Muscle of leg (tissue), 3 donors: ENCODE measurements at regions not wholly inside any gene's neighbourhood (a gene's known extent, or its start where the extent isn't known, plus 50 kb on each side); places are given as distances from the start of the nearest gene placed in this dataset.

Experiments used
- DNase-seq: peaks from one replicate; pipeline ENCODE4 v3.0.0; 2013
- H3K27ac ChIP-seq: one replicate; pipeline ENCODE4 v1.5.1; 2013; ENCODE audit warnings: mild to moderate bottlenecking, low read length, control low read depth
- H3K27me3 ChIP-seq: one replicate; pipeline ENCODE4 v1.6.1; 2013; ENCODE audit warnings: low read length; ENCODE audit not compliant: control insufficient read depth, insufficient read depth
- H3K36me3 ChIP-seq: one replicate; pipeline ENCODE4 v1.6.1; 2013; ENCODE audit warnings: low read length; ENCODE audit not compliant: control insufficient read depth, insufficient read depth
- H3K4me1 ChIP-seq: one replicate; pipeline ENCODE4 v1.6.1; 2013; ENCODE audit warnings: low read length; ENCODE audit not compliant: control insufficient read depth, insufficient read depth
- H3K4me3 ChIP-seq: one replicate; pipeline ENCODE4 v1.5.1; 2013; ENCODE audit warnings: low read length, control low read depth
- H3K9me3 ChIP-seq: replicated peaks from 2 replicates; pipeline ENCODE4 v1.6.1; 2013; ENCODE audit warnings: low read depth, low read length; ENCODE audit not compliant: control insufficient read depth
- WGBS: methylation state at CpG from one replicate; pipeline ENCODE4 v1.1.5; 2013; ENCODE audit warnings: missing lambda C conversion rate; ENCODE audit not compliant: insufficient coverage; 5-methylcytosine and 5-hydroxymethylcytosine counted together

- Histone ChIP-seq H3K27ac (no peak overlapping the region), H3K9me3 (no peaks in the 10 kb centered on the region), H3K36me3 (no peaks in the 10 kb centered on the region)
Observed at GRCh38 chr4:31545330-31545729, 825.2 kb downstream of the PCDH7 start.

GRCh38 chr4:31545755-31546154, 825.6 kb downstream of the PCDH7 start:
- WGBS: no CpG with 5 or more reads among the region's 1 CpG
- peak; percentile 1 for DNase-seq
- Histone ChIP-seq H3K4me1 (no peaks in the 10 kb centered on the region), H3K36me3 (no peaks in the 10 kb centered on the region), H3K27ac (no peak overlapping the region), H3K9me3 (no peaks in the 10 kb centered on the region), H3K4me3 (no peak overlapping the region), H3K27me3 (no peaks in the 10 kb centered on the region)

More at GRCh38 chr4:31545330-31545729, 825.2 kb downstream of the PCDH7 start:
- DNase-seq: no peak
- no peak overlapping the region for H3K4me3 ChIP-seq
- no peaks in the 10 kb centered on the region for H3K4me1 ChIP-seq
- no peaks in the 10 kb centered on the region for H3K27me3 ChIP-seq

GRCh38 chr4:31548021-31548420, 827.9 kb downstream of the PCDH7 start:
- H3K27me3 ChIP-seq: no peaks in the 10 kb centered on the region
- H3K36me3 ChIP-seq: no peaks in the 10 kb centered on the region
- H3K4me3 ChIP-seq: no peak overlapping the region
- DNase-seq: peak; percentile 80
- H3K4me1 ChIP-seq: no peaks in the 10 kb centered on the region
- no peak overlapping the region for H3K27ac ChIP-seq
- WGBS: no CpG with 5 or more reads among the region's 2 CpGs
- H3K9me3 ChIP-seq: no peaks in the 10 kb centered on the region

- DNase-seq: peak; percentile 10
- peak overlapping the region; percentile 6 for H3K27ac ChIP-seq
- 27% methylated on average over 1 of the region's 2 CpGs for WGBS
- no peak overlapping the region for H3K4me3 ChIP-seq
- H3K9me3 ChIP-seq: no peaks in the 10 kb centered on the region
- no peaks in the 10 kb centered on the region for H3K27me3 ChIP-seq
- no peaks in the 10 kb centered on the region for H3K36me3 ChIP-seq
- H3K4me1 ChIP-seq: no peaks in the 10 kb centered on the region
Observed at GRCh38 chr4:31548823-31549222, 828.7 kb downstream of the PCDH7 start.

- DNase-seq: no peak
- 100% methylated on average over 1 of the region's 1 CpG for WGBS
Observed at GRCh38 chr4:31549256-31549655, 829.1 kb downstream of the PCDH7 start.

GRCh38 chr4:31557437-31557836, 837.3 kb downstream of the PCDH7 start:
- DNase-seq: no peak
- no peaks in the 10 kb centered on the region for H3K9me3 ChIP-seq
- H3K4me1 ChIP-seq: no peaks in the 10 kb centered on the region
- H3K27me3 ChIP-seq: no peaks in the 10 kb centered on the region
- H3K27ac ChIP-seq: no peak overlapping the region
- no CpG with 5 or more reads among the region's 2 CpGs for WGBS
- H3K4me3 ChIP-seq: no peak overlapping the region
- no peaks in the 10 kb centered on the region for H3K36me3 ChIP-seq

More at GRCh38 chr4:31549256-31549655, 829.1 kb downstream of the PCDH7 start:
- no peaks in the 10 kb centered on the region for H3K36me3 ChIP-seq
- H3K27ac ChIP-seq: peak overlapping the region; percentile 6
- no peak overlapping the region for H3K4me3 ChIP-seq
- H3K4me1 ChIP-seq: no peaks in the 10 kb centered on the region
- H3K9me3 ChIP-seq: no peaks in the 10 kb centered on the region
- H3K27me3 ChIP-seq: no peaks in the 10 kb centered on the region

- Histone ChIP-seq H3K4me3 (no peak overlapping the region), H3K4me1 (no peaks in the 10 kb centered on the region), H3K9me3 (no peaks in the 10 kb centered on the region), H3K36me3 (no peaks in the 10 kb centered on the region), H3K27me3 (no peaks in the 10 kb centered on the region), H3K27ac (no peak overlapping the region)
- no peak for DNase-seq
- no CpG with 5 or more reads among the region's 5 CpGs for WGBS
Observed at GRCh38 chr4:31573554-31573953, 853.4 kb downstream of the PCDH7 start.

- no CpG with 5 or more reads among the region's 2 CpGs for WGBS
- DNase-seq: no peak
- H3K27me3 ChIP-seq: no peaks in the 10 kb centered on the region
- no peaks in the 10 kb centered on the region for H3K36me3 ChIP-seq
- no peaks in the 10 kb centered on the region for H3K4me1 ChIP-seq
- no peak overlapping the region for H3K4me3 ChIP-seq
- H3K27ac ChIP-seq: no peak overlapping the region
- no peaks in the 10 kb centered on the region for H3K9me3 ChIP-seq
Observed at GRCh38 chr4:31575504-31575903, 855.3 kb downstream of the PCDH7 start.

GRCh38 chr4:31580843-31581242, 860.7 kb downstream of the PCDH7 start:
- no peaks in the 10 kb centered on the region for H3K36me3 ChIP-seq
- DNase-seq: no peak
- WGBS: no CpG with 5 or more reads among the region's 1 CpG
- H3K4me1 ChIP-seq: no peaks in the 10 kb centered on the region
- H3K9me3 ChIP-seq: no peaks in the 10 kb centered on the region
- no peak overlapping the region for H3K4me3 ChIP-seq
- H3K27ac ChIP-seq: no peak overlapping the region
- H3K27me3 ChIP-seq: no peaks in the 10 kb centered on the region

- Histone ChIP-seq H3K9me3 (no peaks in the 10 kb centered on the region), H3K27me3 (no peaks in the 10 kb centered on the region), H3K4me1 (no peaks in the 10 kb centered on the region), H3K36me3 (no peaks in the 10 kb centered on the region), H3K4me3 (no peak overlapping the region), H3K27ac (no peak overlapping the region)
- WGBS: no CpG with 5 or more reads among the region's 2 CpGs
- no peak for DNase-seq
Observed at GRCh38 chr4:31585503-31585902, 865.3 kb downstream of the PCDH7 start.

- H3K4me3 ChIP-seq: no peak overlapping the region
- H3K9me3 ChIP-seq: no peaks in the 10 kb centered on the region
- H3K27ac ChIP-seq: no peak overlapping the region
- WGBS: no CpG with 5 or more reads among the region's 2 CpGs
- no peaks in the 10 kb centered on the region for H3K36me3 ChIP-seq
- DNase-seq: no peak
- H3K4me1 ChIP-seq: no peaks in the 10 kb centered on the region
- no peaks in the 10 kb centered on the region for H3K27me3 ChIP-seq
Observed at GRCh38 chr4:31592293-31592692, 872.1 kb downstream of the PCDH7 start.
